Activated naive CD4-positive, alpha-beta T cell treated with anti-CD3 and anti-CD28 coated beads, Interleukin-2, amount 10 ng/mL, durations not matched to agents 7 days and 5 days (primary cell): ENCODE measurements at regions not wholly inside any gene's neighbourhood (a gene's known extent, or its start where the extent isn't known, plus 50 kb on each side); places are given as distances from the start of the nearest gene placed in this dataset.
"Not testable (repeated sequence)": the region's sequence is repeated elsewhere in the genome, so short reads cannot be mapped to it uniquely, and the experiment has no call there.

Source experiments
- CTCF ChIA-PET: fragments of 350-600 bp; sonication (Branson Sonifier 250); formaldehyde crosslinking; loops from one replicate; lab custom pipeline; 2021; ENCODE audit warnings: antibody characterized with exemption; lab: Charles Lee
- DNase-seq: peaks from one replicate; pipeline ENCODE4 v3.0.0-alpha.2; 2020
- H3K27ac Mint-ChIP-seq: one replicate; pipeline ENCODE4 v1.8.0; 2021; ENCODE audit warnings: mild to moderate bottlenecking, moderate library complexity, mixed read lengths
- H3K27me3 Mint-ChIP-seq: one replicate; pipeline ENCODE4 v1.8.0; 2021; ENCODE audit warnings: mild to moderate bottlenecking, mixed read lengths
- H3K36me3 Mint-ChIP-seq: one replicate; pipeline ENCODE4 v1.8.0; 2021; ENCODE audit warnings: mixed read lengths
- H3K4me1 Mint-ChIP-seq: one replicate; pipeline ENCODE4 v1.8.0; 2021; ENCODE audit warnings: mixed read lengths
- H3K4me3 Mint-ChIP-seq: one replicate; pipeline ENCODE4 v1.8.0; 2021; ENCODE audit warnings: mild to moderate bottlenecking, moderate library complexity, mixed read lengths
- H3K9me3 Mint-ChIP-seq: one replicate; pipeline ENCODE4 v1.8.0; 2021; ENCODE audit warnings: mixed read lengths

GRCh38 chr12:91875671-91876070 lies 270.0 kb downstream of the BTG1 start:
- H3K27me3 Mint-ChIP-seq, H3K4me3 Mint-ChIP-seq, DNase-seq: not testable (repeated sequence)
- CTCF ChIA-PET, result interaction anchor here (1.4 to 2.2 kb wide), 2 partner anchors 173 to 494 kb away, joined by 3 to 4 read pairs; no protein-coding TSS in a partner anchor
- H3K4me1 Mint-ChIP-seq, result peaks cover 62% of the 10 kb centered on the region
- H3K9me3 Mint-ChIP-seq, result peaks cover 11% of the 10 kb centered on the region
- H3K27ac Mint-ChIP-seq, result peak overlapping the region; percentile 97
- peaks cover 31% of the 10 kb centered on the region for H3K36me3 Mint-ChIP-seq

- H3K9me3 Mint-ChIP-seq, result peaks cover 8% of the 10 kb centered on the region
- peaks cover 51% of the 10 kb centered on the region for H3K4me1 Mint-ChIP-seq
- no peak for DNase-seq
- CTCF ChIA-PET, result interaction anchor here (2.2 kb wide), 1 partner anchor 492 kb away, joined by 4 read pairs; no protein-coding TSS in a partner anchor
- H3K4me3 Mint-ChIP-seq, result no peak overlapping the region
- no peaks in the 10 kb centered on the region for H3K27me3 Mint-ChIP-seq
- no peak overlapping the region for H3K27ac Mint-ChIP-seq
- peaks cover 27% of the 10 kb centered on the region for H3K36me3 Mint-ChIP-seq
These were observed 271.4 kb downstream of the BTG1 start for GRCh38 chr12:91874086-91874865.

- H3K4me3 Mint-ChIP-seq, result no peak overlapping the region
- H3K27me3 Mint-ChIP-seq, result no peaks in the 10 kb centered on the region
- DNase-seq, result no peak
- peaks cover 12% of the 10 kb centered on the region for H3K36me3 Mint-ChIP-seq
- CTCF ChIA-PET, result interaction anchor here (1.8 kb wide), 1 partner anchor 60 kb away, joined by 4 read pairs; no protein-coding TSS in a partner anchor
- no peak overlapping the region for H3K27ac Mint-ChIP-seq
- H3K4me1 Mint-ChIP-seq, result peaks cover 30% of the 10 kb centered on the region
- peaks cover 6% of the 10 kb centered on the region for H3K9me3 Mint-ChIP-seq
These were observed 273.9 kb downstream of the BTG1 start for GRCh38 chr12:91871751-91872150.

GRCh38 chr12:91870872-91871707 lies 274.6 kb downstream of the BTG1 start:
- Mint-ChIP-seq H3K36me3 (peaks cover 9% of the 10 kb centered on the region), H3K27me3 (no peaks in the 10 kb centered on the region), H3K4me1 (peaks cover 23% of the 10 kb centered on the region), H3K9me3 (peaks cover 7% of the 10 kb centered on the region), H3K27ac (peak overlapping the region; percentile 9), H3K4me3 (no peak overlapping the region)
- DNase-seq, result no peak
- CTCF ChIA-PET, result interaction anchor here (0.7 kb wide), 1 partner anchor 266 kb away, joined by 3 read pairs; no protein-coding TSS in a partner anchor

GRCh38 chr12:91868054-91868453 lies 277.6 kb downstream of the BTG1 start:
- Mint-ChIP-seq H3K27me3 (no peaks in the 10 kb centered on the region), H3K4me3 (no peak overlapping the region), H3K4me1 (peaks cover 19% of the 10 kb centered on the region), H3K27ac (no peak overlapping the region), H3K9me3 (peaks cover 9% of the 10 kb centered on the region), H3K36me3 (peaks cover 2% of the 10 kb centered on the region)
- CTCF ChIA-PET, result interaction anchor here (0.7 kb wide), 1 partner anchor 9 kb away, joined by 3 read pairs; no protein-coding TSS in a partner anchor
- no peak for DNase-seq

GRCh38 chr12:91866566-91866965 lies 279.1 kb downstream of the BTG1 start:
- no peak for DNase-seq
- CTCF ChIA-PET, result interaction anchor here (1.6 kb wide), 1 partner anchor 56 kb away, joined by 6 read pairs; no protein-coding TSS in a partner anchor
- no peak overlapping the region for H3K27ac Mint-ChIP-seq
- H3K27me3 Mint-ChIP-seq, result no peaks in the 10 kb centered on the region
- H3K9me3 Mint-ChIP-seq, result peaks cover 6% of the 10 kb centered on the region
- H3K4me1 Mint-ChIP-seq, result peaks cover 14% of the 10 kb centered on the region
- peaks cover 2% of the 10 kb centered on the region for H3K36me3 Mint-ChIP-seq
- H3K4me3 Mint-ChIP-seq, result no peak overlapping the region

- Mint-ChIP-seq H3K27ac (no peak overlapping the region), H3K27me3 (no peaks in the 10 kb centered on the region), H3K36me3 (peaks cover 2% of the 10 kb centered on the region), H3K4me1 (peaks cover 11% of the 10 kb centered on the region), H3K4me3 (no peak overlapping the region), H3K9me3 (peaks cover 6% of the 10 kb centered on the region)
- CTCF ChIA-PET, result interaction anchor here (1.2 kb wide), 1 partner anchor 23 kb away, joined by 3 read pairs; no protein-coding TSS in a partner anchor
- no peak for DNase-seq
These were observed 281.9 kb downstream of the BTG1 start for GRCh38 chr12:91863702-91864101.

- H3K27ac Mint-ChIP-seq, result no peak overlapping the region
- H3K36me3 Mint-ChIP-seq, result peaks cover 5% of the 10 kb centered on the region
- H3K4me1 Mint-ChIP-seq, result peaks cover 11% of the 10 kb centered on the region
- CTCF ChIA-PET, result no interaction called here
- DNase-seq, result no peak
- no peak overlapping the region for H3K4me3 Mint-ChIP-seq
- no peaks in the 10 kb centered on the region for H3K27me3 Mint-ChIP-seq
- H3K9me3 Mint-ChIP-seq, result peaks cover 3% of the 10 kb centered on the region
These were observed 284.1 kb downstream of the BTG1 start for GRCh38 chr12:91861554-91861953.

- CTCF ChIA-PET, result no interaction called here
- Mint-ChIP-seq H3K27me3 (no peaks in the 10 kb centered on the region), H3K27ac (no peak overlapping the region), H3K4me3 (no peak overlapping the region), H3K4me1 (peaks cover 11% of the 10 kb centered on the region), H3K9me3 (no peaks in the 10 kb centered on the region), H3K36me3 (peaks cover 3% of the 10 kb centered on the region)
- no peak for DNase-seq
These were observed 286.3 kb downstream of the BTG1 start for GRCh38 chr12:91859347-91859746.

GRCh38 chr12:91857813-91858542 lies 287.7 kb downstream of the BTG1 start:
- no peaks in the 10 kb centered on the region for H3K27me3 Mint-ChIP-seq
- H3K4me1 Mint-ChIP-seq, result peaks cover 9% of the 10 kb centered on the region
- CTCF ChIA-PET, result interaction anchor here (1.2 kb wide), 1 partner anchor 46 kb away, joined by 3 read pairs; no protein-coding TSS in a partner anchor
- peaks cover 3% of the 10 kb centered on the region for H3K36me3 Mint-ChIP-seq
- H3K4me3 Mint-ChIP-seq, result no peak overlapping the region
- H3K27ac Mint-ChIP-seq, result no peak overlapping the region
- DNase-seq, result no peak
- H3K9me3 Mint-ChIP-seq, result no peaks in the 10 kb centered on the region

- Mint-ChIP-seq H3K9me3 (no peaks in the 10 kb centered on the region), H3K27ac (no peak overlapping the region), H3K36me3 (peaks cover 3% of the 10 kb centered on the region), H3K27me3 (no peaks in the 10 kb centered on the region), H3K4me3 (no peak overlapping the region), H3K4me1 (peaks cover 3% of the 10 kb centered on the region)
- CTCF ChIA-PET, result no interaction called here
- no peak for DNase-seq
These were observed 290.9 kb downstream of the BTG1 start for GRCh38 chr12:91854725-91855124.

- no peak for DNase-seq
- H3K4me1 Mint-ChIP-seq, result peaks cover 3% of the 10 kb centered on the region
- CTCF ChIA-PET, result interaction anchor here (1.0 kb wide), 1 partner anchor 42 kb away, joined by 3 read pairs; no protein-coding TSS in a partner anchor
- no peak overlapping the region for H3K27ac Mint-ChIP-seq
- H3K9me3 Mint-ChIP-seq, result no peaks in the 10 kb centered on the region
- H3K27me3 Mint-ChIP-seq, result no peaks in the 10 kb centered on the region
- peaks cover 2% of the 10 kb centered on the region for H3K36me3 Mint-ChIP-seq
- no peak overlapping the region for H3K4me3 Mint-ChIP-seq
These were observed 292.1 kb downstream of the BTG1 start for GRCh38 chr12:91853350-91854127.

- CTCF ChIA-PET, result no interaction called here
- DNase-seq, result no peak
- no peaks in the 10 kb centered on the region for H3K36me3 Mint-ChIP-seq
These were observed 293.0 kb downstream of the BTG1 start for GRCh38 chr12:91852634-91853033.

More at GRCh38 chr12:91852634-91853033, 293.0 kb downstream of the BTG1 start:
- Mint-ChIP-seq H3K4me1 (peaks cover 3% of the 10 kb centered on the region), H3K27me3 (no peaks in the 10 kb centered on the region), H3K9me3 (no peaks in the 10 kb centered on the region), H3K4me3 (no peak overlapping the region), H3K27ac (no peak overlapping the region)
